ENCODE measurements at regions not wholly inside any gene's neighbourhood (a gene's known extent, or its start where the extent isn't known, plus 50 kb on each side); places are given as distances from the start of the nearest gene placed in this dataset.

DNA sequence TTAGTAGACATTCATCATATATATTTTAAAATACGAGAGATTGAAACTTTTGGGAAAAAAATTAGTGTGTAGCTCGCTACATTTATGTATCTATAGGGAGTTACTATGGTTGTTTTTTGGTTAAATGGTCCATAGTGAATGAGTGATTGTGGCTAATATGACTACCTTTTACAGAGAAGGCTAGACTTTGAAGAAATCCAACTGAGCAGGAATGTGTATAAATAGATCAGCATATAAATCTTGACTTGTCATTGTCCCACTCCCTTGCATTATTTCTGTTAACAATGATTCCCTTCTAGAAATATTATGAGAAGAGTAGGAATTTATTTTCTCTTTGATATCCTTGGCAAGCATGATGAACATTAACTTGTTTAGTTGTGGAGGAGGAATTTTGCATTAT, 737.8 kb upstream of the MAP3K7 start:
- Histone ChIP-seq H4K20me1 (ENCODE audit: insufficient read depth, low read length) (no peaks in the 10 kb centered on the region), H2AFZ (ENCODE audit: low read length) (no peak overlapping the region), H3K27ac (ENCODE audit: low read length) (no peak overlapping the region), H3K9ac (ENCODE audit: low read length) (no peak overlapping the region), H3K9me3 (replicated peaks; ENCODE audit: insufficient read depth, low read length) (no peaks in the 10 kb centered on the region), H3K4me1 (ENCODE audit: low read length) (no peaks in the 10 kb centered on the region), H3K27me3 (replicated peaks; ENCODE audit: insufficient read depth, low read length) (no peaks in the 10 kb centered on the region), H3K4me3 (ENCODE audit: low read length) (no peak overlapping the region), H3K79me2 (ENCODE audit: low read length) (no peaks in the 10 kb centered on the region), H3F3A (ENCODE audit: insufficient read depth, low read length) (no peaks in the 10 kb centered on the region), H3K36me3 (replicated peaks; ENCODE audit: insufficient read depth, low read length) (no peaks in the 10 kb centered on the region), H3K9me2 (replicated peaks; ENCODE audit: insufficient read depth, low read length) (no peaks in the 10 kb centered on the region), H3K4me2 (ENCODE audit: low read depth, low read length) (no peak overlapping the region)
- no peak for DNase-seq
- no peak for TF ChIP-seq EZH2 (optimal IDR thresholded peaks at IDR 0.05; ENCODE audit: low read depth, low read length)
- TF ChIP-seq, protein P1, sequence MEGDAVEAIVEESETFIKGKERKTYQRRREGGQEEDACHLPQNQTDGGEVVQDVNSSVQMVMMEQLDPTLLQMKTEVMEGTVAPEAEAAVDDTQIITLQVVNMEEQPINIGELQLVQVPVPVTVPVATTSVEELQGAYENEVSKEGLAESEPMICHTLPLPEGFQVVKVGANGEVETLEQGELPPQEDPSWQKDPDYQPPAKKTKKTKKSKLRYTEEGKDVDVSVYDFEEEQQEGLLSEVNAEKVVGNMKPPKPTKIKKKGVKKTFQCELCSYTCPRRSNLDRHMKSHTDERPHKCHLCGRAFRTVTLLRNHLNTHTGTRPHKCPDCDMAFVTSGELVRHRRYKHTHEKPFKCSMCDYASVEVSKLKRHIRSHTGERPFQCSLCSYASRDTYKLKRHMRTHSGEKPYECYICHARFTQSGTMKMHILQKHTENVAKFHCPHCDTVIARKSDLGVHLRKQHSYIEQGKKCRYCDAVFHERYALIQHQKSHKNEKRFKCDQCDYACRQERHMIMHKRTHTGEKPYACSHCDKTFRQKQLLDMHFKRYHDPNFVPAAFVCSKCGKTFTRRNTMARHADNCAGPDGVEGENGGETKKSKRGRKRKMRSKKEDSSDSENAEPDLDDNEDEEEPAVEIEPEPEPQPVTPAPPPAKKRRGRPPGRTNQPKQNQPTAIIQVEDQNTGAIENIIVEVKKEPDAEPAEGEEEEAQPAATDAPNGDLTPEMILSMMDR (IDR thresholded peaks at IDR 0.05; ENCODE audit: low read length) = no peak
- no peak for TF ChIP-seq EZH2phosphoT487 (IDR thresholded peaks at IDR 0.05; ENCODE audit: low read length)

DNA sequence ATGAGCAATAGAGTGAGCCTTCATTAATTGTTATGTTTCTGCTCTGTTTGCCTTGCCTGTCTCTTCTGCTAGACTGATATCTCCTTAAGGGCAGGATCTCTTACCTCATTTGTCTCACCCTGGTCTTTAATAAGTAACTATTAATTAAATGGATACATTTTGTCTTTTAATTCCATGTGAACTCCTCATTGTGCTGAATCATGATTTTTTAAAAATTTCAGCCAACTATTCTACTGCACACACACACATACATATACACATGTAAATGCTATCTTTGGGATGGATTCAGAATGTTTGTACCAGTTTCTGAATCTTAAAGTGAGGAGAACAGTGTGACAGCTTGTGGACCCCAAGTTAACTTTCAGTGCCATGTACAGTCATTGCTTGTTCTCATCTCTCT, 731.1 kb upstream of the MAP3K7 start:
- no peaks in the 10 kb centered on the region for H3K79me2 ChIP-seq (ENCODE audit: low read length)
- H3K9ac ChIP-seq (ENCODE audit: low read length) = no peak overlapping the region
- H4K20me1 ChIP-seq (ENCODE audit: insufficient read depth, low read length) = no peaks in the 10 kb centered on the region
- H3K4me1 ChIP-seq (ENCODE audit: low read length) = no peaks in the 10 kb centered on the region
- H2AFZ ChIP-seq (ENCODE audit: low read length) = no peak overlapping the region
- H3K9me3 ChIP-seq (replicated peaks; ENCODE audit: insufficient read depth, low read length) = no peaks in the 10 kb centered on the region
- H3K4me3 ChIP-seq (ENCODE audit: low read length) = no peak overlapping the region
- H3K27me3 ChIP-seq (replicated peaks; ENCODE audit: insufficient read depth, low read length) = no peaks in the 10 kb centered on the region
- TF ChIP-seq EZH2phosphoT487 (IDR thresholded peaks at IDR 0.05; ENCODE audit: low read length) = no peak
- TF ChIP-seq, protein P1 (IDR thresholded peaks at IDR 0.05; ENCODE audit: low read length) = no peak
- TF ChIP-seq EZH2 (optimal IDR thresholded peaks at IDR 0.05; ENCODE audit: low read depth, low read length) = no peak
- no peaks in the 10 kb centered on the region for H3K9me2 ChIP-seq (replicated peaks; ENCODE audit: insufficient read depth, low read length)
- H3K4me2 ChIP-seq (ENCODE audit: low read depth, low read length) = no peak overlapping the region
- H3F3A ChIP-seq (ENCODE audit: insufficient read depth, low read length) = no peaks in the 10 kb centered on the region
- no peak for DNase-seq
- no peak overlapping the region for H3K27ac ChIP-seq (ENCODE audit: low read length)
- H3K36me3 ChIP-seq (replicated peaks; ENCODE audit: insufficient read depth, low read length) = no peaks in the 10 kb centered on the region

DNA sequence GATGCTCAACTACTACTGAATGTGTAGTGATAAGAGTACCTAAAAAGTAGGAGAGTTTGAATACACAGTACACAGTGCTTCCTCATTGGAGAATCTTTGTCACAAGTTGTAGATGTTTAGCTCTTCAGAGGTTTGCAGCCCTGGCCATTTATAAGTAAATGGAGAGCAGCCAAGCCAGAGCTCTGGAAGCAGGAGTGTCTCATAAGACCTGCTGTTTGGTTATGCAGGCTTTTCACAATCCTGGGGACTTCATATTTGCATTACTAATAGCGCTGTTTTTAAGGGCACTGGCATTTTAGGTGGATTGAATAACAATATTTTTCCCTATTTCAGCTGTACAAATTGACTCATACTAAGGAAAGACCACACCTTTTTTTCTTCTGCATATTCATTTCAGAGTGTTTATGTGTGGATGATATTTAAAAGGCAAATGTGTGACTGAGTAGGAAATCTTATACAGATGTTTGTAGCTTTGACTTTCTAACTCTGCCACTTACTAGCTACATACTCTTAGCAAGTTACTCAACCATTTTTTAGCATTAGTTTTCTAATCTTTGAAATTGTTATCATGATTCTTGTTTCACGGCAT, 730.5 kb upstream of the MAP3K7 start:
- Histone ChIP-seq H3K9me2 (replicated peaks; ENCODE audit: insufficient read depth, low read length) (no peaks in the 10 kb centered on the region), H3K4me3 (ENCODE audit: low read length) (no peak overlapping the region), H2AFZ (ENCODE audit: low read length) (no peak overlapping the region), H3K9ac (ENCODE audit: low read length) (no peak overlapping the region), H3K4me1 (ENCODE audit: low read length) (no peaks in the 10 kb centered on the region), H3K27ac (ENCODE audit: low read length) (no peak overlapping the region), H3F3A (ENCODE audit: insufficient read depth, low read length) (no peaks in the 10 kb centered on the region), H3K27me3 (replicated peaks; ENCODE audit: insufficient read depth, low read length) (no peaks in the 10 kb centered on the region), H3K36me3 (replicated peaks; ENCODE audit: insufficient read depth, low read length) (no peaks in the 10 kb centered on the region), H4K20me1 (ENCODE audit: insufficient read depth, low read length) (no peaks in the 10 kb centered on the region), H3K79me2 (ENCODE audit: low read length) (no peaks in the 10 kb centered on the region), H3K9me3 (replicated peaks; ENCODE audit: insufficient read depth, low read length) (no peaks in the 10 kb centered on the region), H3K4me2 (ENCODE audit: low read depth, low read length) (no peak overlapping the region)
- no peak for DNase-seq
- TF ChIP-seq, protein P1 (IDR thresholded peaks at IDR 0.05; ENCODE audit: low read length) = no peak
- TF ChIP-seq EZH2 (optimal IDR thresholded peaks at IDR 0.05; ENCODE audit: low read depth, low read length) (no peak), EZH2phosphoT487 (IDR thresholded peaks at IDR 0.05; ENCODE audit: low read length) (no peak)

Data from MM.1S (cell line).